ENCODE measurements at regions not wholly inside any gene's neighbourhood (a gene's known extent, or its start where the extent isn't known, plus 50 kb on each side); places are given as distances from the start of the nearest gene placed in this dataset.

GRCh38 chr21:25323356-25323949 is 283.8 kb downstream of the MRPL39 start:
- Histone ChIP-seq H3K27ac (no peak overlapping the region), H3K27me3 (ENCODE audit: low read depth) (no peaks in the 10 kb centered on the region), H3K36me3 (no peaks in the 10 kb centered on the region), H3K4me1 (no peaks in the 10 kb centered on the region), H3K4me3 (no peak overlapping the region), H3K9me3 (no peaks in the 10 kb centered on the region)
- no peak for ATAC-seq
- intact Hi-C loops (cut with DNase I), result no loop called here
- no peak for TF ChIP-seq CTCF (IDR thresholded peaks at IDR 0.05)
- DNase-seq, result no peak

- H3K27ac ChIP-seq, result no peak overlapping the region
- H3K4me3 ChIP-seq, result no peak overlapping the region
- H3K9me3 ChIP-seq, result peaks cover 4% of the 10 kb centered on the region
- H3K27me3 ChIP-seq (ENCODE audit: low read depth), result no peaks in the 10 kb centered on the region
- no peaks in the 10 kb centered on the region for H3K36me3 ChIP-seq
- no peaks in the 10 kb centered on the region for H3K4me1 ChIP-seq
- no peak for TF ChIP-seq CTCF (IDR thresholded peaks at IDR 0.05)
- intact Hi-C loops (cut with DNase I), result no loop called here
- DNase-seq, result no peak
- ATAC-seq, result no peak
Observed at GRCh38 chr21:25314247-25314646, 293.0 kb downstream of the MRPL39 start.

GRCh38 chr21:25313829-25314228 is 293.5 kb downstream of the MRPL39 start:
- no peak overlapping the region for H3K4me3 ChIP-seq
- no peaks in the 10 kb centered on the region for H3K36me3 ChIP-seq
- no peaks in the 10 kb centered on the region for H3K4me1 ChIP-seq
- peak; percentile 34 for TF ChIP-seq CTCF (IDR thresholded peaks at IDR 0.05)
- H3K9me3 ChIP-seq, result peaks cover 6% of the 10 kb centered on the region
- ATAC-seq, result no peak
- no peaks in the 10 kb centered on the region for H3K27me3 ChIP-seq (ENCODE audit: low read depth)
- DNase-seq, result no peak
- no peak overlapping the region for H3K27ac ChIP-seq
- intact Hi-C loops (cut with DNase I), result no loop called here

GRCh38 chr21:25307489-25307888 is 299.8 kb downstream of the MRPL39 start:
- H3K27ac ChIP-seq, result no peak overlapping the region
- H3K4me1 ChIP-seq, result no peaks in the 10 kb centered on the region
- intact Hi-C loops (cut with DNase I), result no loop called here
- H3K4me3 ChIP-seq, result no peak overlapping the region
- DNase-seq (no peak), ATAC-seq (no peak)
- peaks cover 6% of the 10 kb centered on the region for H3K9me3 ChIP-seq
- no peaks in the 10 kb centered on the region for H3K27me3 ChIP-seq (ENCODE audit: low read depth)
- H3K36me3 ChIP-seq, result no peaks in the 10 kb centered on the region
- no peak for TF ChIP-seq CTCF (IDR thresholded peaks at IDR 0.05)

- intact Hi-C loops (cut with DNase I), result no loop called here
- Histone ChIP-seq H3K36me3 (no peaks in the 10 kb centered on the region), H3K27me3 (ENCODE audit: low read depth) (no peaks in the 10 kb centered on the region), H3K4me1 (no peaks in the 10 kb centered on the region), H3K4me3 (no peak overlapping the region), H3K9me3 (peaks cover 5% of the 10 kb centered on the region), H3K27ac (no peak overlapping the region)
- DNase-seq (no peak), ATAC-seq (no peak)
- no peak for TF ChIP-seq CTCF (IDR thresholded peaks at IDR 0.05)
Observed at GRCh38 chr21:25304611-25305010, 302.7 kb downstream of the MRPL39 start.

GRCh38 chr21:25300632-25301031 is 306.6 kb downstream of the MRPL39 start:
- Histone ChIP-seq H3K4me1 (peaks cover 10% of the 10 kb centered on the region), H3K4me3 (no peak overlapping the region), H3K36me3 (no peaks in the 10 kb centered on the region), H3K27me3 (ENCODE audit: low read depth) (no peaks in the 10 kb centered on the region), H3K9me3 (no peaks in the 10 kb centered on the region), H3K27ac (no peak overlapping the region)
- DNase-seq (no peak), ATAC-seq (no peak)
- no peak for TF ChIP-seq CTCF (IDR thresholded peaks at IDR 0.05)
- intact Hi-C loops (cut with DNase I), result no loop called here
